HG02840 (cell line): ENCODE measurements at regions not wholly inside any gene's neighbourhood (a gene's known extent, or its start where the extent isn't known, plus 50 kb on each side); places are given as distances from the start of the nearest gene placed in this dataset.

Source experiments
- ATAC-seq: cut with Tn5 transposase; IDR thresholded peaks from one replicate; pipeline ENCODE4 v1.9.1; 2021; ENCODE audit warnings: mild to moderate bottlenecking, moderate library complexity, moderate number of reproducible peaks; ENCODE audit not compliant: unreplicated experiment, low FRiP score

- no peak for ATAC-seq
Measured at GRCh38 chr1:221907166-221907932, 165.5 kb upstream of the DUSP10 start.

GRCh38 chr1:221905802-221906201 is 163.9 kb upstream of the DUSP10 start:
- ATAC-seq = no peak

- no peak for ATAC-seq
Measured at GRCh38 chr1:221904319-221904718, 162.4 kb upstream of the DUSP10 start.

GRCh38 chr1:221903594-221903993 is 161.7 kb upstream of the DUSP10 start:
- ATAC-seq = no peak

GRCh38 chr1:221902961-221903360 is 161.1 kb upstream of the DUSP10 start:
- no peak for ATAC-seq

- no peak for ATAC-seq
Measured at GRCh38 chr1:221900678-221901077, 158.8 kb upstream of the DUSP10 start.

GRCh38 chr1:221897321-221897721 is 155.4 kb upstream of the DUSP10 start:
- no peak for ATAC-seq

GRCh38 chr1:221892301-221892830 is 150.5 kb upstream of the DUSP10 start:
- no peak for ATAC-seq

- no peak for ATAC-seq
Measured at GRCh38 chr1:221891708-221892107, 149.8 kb upstream of the DUSP10 start.

GRCh38 chr1:221888801-221889200 is 146.9 kb upstream of the DUSP10 start:
- ATAC-seq = no peak

- ATAC-seq = no peak
Measured at GRCh38 chr1:221888218-221888617, 146.3 kb upstream of the DUSP10 start.

- ATAC-seq = no peak
Measured at GRCh38 chr1:221887758-221888157, 145.9 kb upstream of the DUSP10 start.

- ATAC-seq = no peak
Measured at GRCh38 chr1:221887415-221887746, 145.5 kb upstream of the DUSP10 start.

- no peak for ATAC-seq
Measured at GRCh38 chr1:221886743-221887414, 145.0 kb upstream of the DUSP10 start.

GRCh38 chr1:221886311-221886710 is 144.4 kb upstream of the DUSP10 start:
- ATAC-seq = no peak

GRCh38 chr1:221884821-221885220 is 142.9 kb upstream of the DUSP10 start:
- no peak for ATAC-seq

GRCh38 chr1:221881805-221882581 is 140.1 kb upstream of the DUSP10 start:
- no peak for ATAC-seq

GRCh38 chr1:221880182-221880581 is 138.3 kb upstream of the DUSP10 start:
- ATAC-seq = no peak

GRCh38 chr1:221878134-221878533 is 136.2 kb upstream of the DUSP10 start:
- no peak for ATAC-seq

- no peak for ATAC-seq
Measured at GRCh38 chr1:221877311-221877710, 135.4 kb upstream of the DUSP10 start.

GRCh38 chr1:221875004-221875330 is 133.1 kb upstream of the DUSP10 start:
- no peak for ATAC-seq
